ENCODE measurements at regions not wholly inside any gene's neighbourhood (a gene's known extent, or its start where the extent isn't known, plus 50 kb on each side); places are given as distances from the start of the nearest gene placed in this dataset.
"Not testable (repeated sequence)": the region's sequence is repeated elsewhere in the genome, so short reads cannot be mapped to it uniquely, and the experiment has no call there.

- no peak for DNase-seq (ENCODE audit: insufficient read length, low spot score)
- no peak for FAIRE-seq
Measured at GRCh38 chr22:48720662-48721394, 1106.8 kb downstream of the BRD1 start.

GRCh38 chr22:48719978-48720661 lies 1107.6 kb downstream of the BRD1 start:
- DNase-seq (ENCODE audit: insufficient read length, low spot score) (no peak), FAIRE-seq (no peak)
- no peak for TF ChIP-seq CTCF (IDR thresholded peaks at IDR 0.05; ENCODE audit: insufficient read depth, missing control alignments)

More at GRCh38 chr22:48720662-48721394, 1106.8 kb downstream of the BRD1 start:
- no peak for TF ChIP-seq CTCF (IDR thresholded peaks at IDR 0.05; ENCODE audit: insufficient read depth, missing control alignments)

- TF ChIP-seq CTCF (IDR thresholded peaks at IDR 0.05; ENCODE audit: insufficient read depth, missing control alignments), result no peak
- no peak for DNase-seq (ENCODE audit: insufficient read length, low spot score)
- no peak for FAIRE-seq
Measured at GRCh38 chr22:48718818-48719500, 1108.7 kb downstream of the BRD1 start.

DNA sequence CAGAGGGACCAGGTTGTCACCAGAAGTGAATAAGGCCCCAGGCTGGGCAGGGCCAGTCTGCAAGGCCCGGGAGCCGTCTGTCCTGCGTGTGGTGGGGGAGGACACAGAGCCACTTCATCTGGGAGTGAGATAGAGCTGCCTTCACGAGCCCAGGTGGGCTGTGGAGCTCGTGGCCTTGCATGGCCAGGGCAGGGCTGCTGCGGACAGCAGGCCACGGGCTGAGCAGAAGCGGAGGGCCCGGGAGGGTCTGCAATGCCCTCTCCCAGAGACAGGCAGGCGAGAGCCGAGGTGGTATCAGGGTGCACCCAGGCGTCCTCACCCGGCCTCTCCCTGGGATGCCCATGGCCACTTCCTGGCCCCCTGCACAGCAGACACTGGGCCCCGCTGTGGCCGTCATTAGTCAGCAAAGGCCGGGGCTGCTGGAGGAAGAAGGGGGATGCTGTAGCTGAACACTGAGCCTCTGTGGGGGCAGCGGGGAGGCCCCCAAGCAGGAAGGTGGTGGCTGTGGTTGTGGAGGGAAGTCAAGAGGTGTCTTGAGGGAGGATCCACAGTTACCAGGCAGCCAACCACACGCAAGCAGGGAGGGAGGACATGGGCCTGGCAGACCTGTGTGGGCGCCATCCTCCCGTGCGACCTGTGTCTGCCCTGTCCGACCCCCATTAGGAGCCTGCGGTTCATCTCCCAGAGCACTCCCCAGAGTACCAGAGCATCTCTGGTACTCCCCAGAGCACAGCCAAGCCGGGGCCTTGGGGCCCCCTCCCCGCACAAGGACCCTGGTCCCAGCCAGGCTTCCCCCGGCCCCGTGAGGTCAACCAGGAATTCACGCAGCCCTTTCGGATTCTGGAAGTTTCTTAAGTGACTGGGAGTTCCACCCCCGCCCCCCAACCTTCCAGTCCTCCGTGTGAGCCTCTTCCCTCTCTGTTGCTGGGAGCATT lies 1109.5 kb downstream of the BRD1 start:
- FAIRE-seq, result no peak
- no peak for DNase-seq (ENCODE audit: insufficient read length, low spot score)
- no peak for TF ChIP-seq CTCF (IDR thresholded peaks at IDR 0.05; ENCODE audit: insufficient read depth, missing control alignments)

DNA sequence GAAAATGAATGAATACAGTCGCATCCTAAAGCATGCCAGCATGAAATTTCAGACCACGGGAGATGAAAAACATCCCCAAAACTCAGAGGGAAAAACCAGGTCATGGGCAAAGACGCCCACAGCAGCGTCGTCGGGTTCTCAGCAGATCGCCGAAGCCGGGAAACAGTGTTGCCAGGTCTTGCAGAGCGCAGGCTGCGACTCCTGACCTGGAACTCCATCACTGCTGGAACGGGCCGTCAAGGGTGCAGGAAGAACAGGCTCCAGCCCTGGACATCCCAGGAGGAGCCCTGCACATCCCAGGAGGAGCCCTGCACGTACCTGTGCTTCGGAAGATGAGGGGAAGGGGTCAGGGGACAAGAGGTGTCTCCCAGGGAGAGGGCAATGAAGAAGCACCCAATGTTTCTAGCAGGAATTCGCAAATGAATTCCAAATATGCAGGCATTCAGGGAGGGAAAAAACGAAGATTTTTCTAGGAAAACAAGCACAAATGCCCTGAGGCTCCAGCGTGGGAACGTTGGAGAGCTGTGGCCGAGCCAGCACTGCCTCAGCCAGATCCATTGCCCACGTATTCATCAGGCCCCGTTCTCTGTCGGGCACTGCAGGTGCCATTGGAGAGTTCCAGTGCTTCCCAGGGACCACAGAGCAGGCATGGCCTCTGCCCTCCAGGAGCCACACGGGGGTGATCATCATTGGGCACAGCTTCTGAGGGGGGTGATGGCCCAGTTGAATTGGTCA lies 1110.4 kb downstream of the BRD1 start:
- TF ChIP-seq CTCF (IDR thresholded peaks at IDR 0.05; ENCODE audit: insufficient read depth, missing control alignments), result no peak
- no peak for FAIRE-seq

DNA sequence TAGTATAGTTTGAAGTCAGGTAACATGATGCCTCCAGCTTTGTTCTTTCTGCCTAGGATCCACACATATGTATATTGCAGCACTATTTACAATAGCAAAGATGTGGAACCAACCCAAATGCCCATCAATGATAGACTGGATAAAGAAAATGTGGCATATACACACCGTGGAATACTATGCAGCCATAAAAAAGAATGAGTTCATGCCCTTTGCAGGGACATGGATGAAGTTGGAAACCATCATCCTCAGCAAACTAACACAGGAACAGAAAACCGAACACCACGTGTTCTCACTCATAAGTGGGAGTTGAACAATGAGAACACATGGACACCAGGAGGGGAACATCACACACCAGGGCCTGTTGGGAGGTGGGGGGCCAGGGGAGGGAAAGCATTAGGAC lies 1111.5 kb downstream of the BRD1 start:
- FAIRE-seq; DNase-seq (ENCODE audit: insufficient read length, low spot score): not testable (repeated sequence)

More for the DNA sequence above, 1110.4 kb downstream of the BRD1 start:
- DNase-seq (ENCODE audit: insufficient read length, low spot score), result no peak

Data from D721Med (cell line).